Mesendoderm (in vitro differentiated cells): ENCODE measurements at regions not wholly inside any gene's neighbourhood (a gene's known extent, or its start where the extent isn't known, plus 50 kb on each side); places are given as distances from the start of the nearest gene placed in this dataset.

Source experiments
- DNase-seq: peaks from one replicate; pipeline ENCODE4 v3.0.0; 2013
- H2AK5ac ChIP-seq: 2 replicates; pipeline ENCODE4 v1.6.1; 2013; ENCODE audit warnings: low read length, inconsistent platforms
- H2BK120ac ChIP-seq: 2 replicates; pipeline ENCODE4 v1.6.1; 2013; ENCODE audit warnings: low read depth, mild to moderate bottlenecking, low read length, moderate library complexity, mixed read lengths
- H2BK15ac ChIP-seq: replicated peaks from 2 replicates; pipeline ENCODE4 v1.6.1; 2013; ENCODE audit warnings: low read depth, mild to moderate bottlenecking, moderate library complexity
- H2BK5ac ChIP-seq: 2 replicates; pipeline ENCODE4 v1.6.1; 2013; ENCODE audit warnings: low read length, inconsistent platforms
- H3K18ac ChIP-seq: 2 replicates; pipeline ENCODE4 v1.6.1; 2013; ENCODE audit warnings: mild to moderate bottlenecking, low read length, mixed read lengths
- H3K23ac ChIP-seq: one replicate; pipeline ENCODE4 v1.6.1; 2013; ENCODE audit warnings: low read length
- H3K27ac ChIP-seq: 2 replicates; pipeline ENCODE4 v1.5.1; 2013; ENCODE audit warnings: low read depth, mild to moderate bottlenecking, inconsistent platforms, low read length, moderate library complexity
- H3K27me3 ChIP-seq: 2 replicates; pipeline ENCODE4 v1.6.1; 2013; ENCODE audit warnings: low read length, control low read depth, mild to moderate bottlenecking, inconsistent platforms; ENCODE audit not compliant: insufficient read depth, poor library complexity
- H3K36me3 ChIP-seq: 2 replicates; pipeline ENCODE4 v1.6.1; 2013; ENCODE audit warnings: low read length, inconsistent platforms; ENCODE audit not compliant: control insufficient read depth, insufficient read depth
- H3K4ac ChIP-seq: one replicate; pipeline ENCODE4 v1.6.1; 2013; ENCODE audit warnings: low read depth, mild to moderate bottlenecking, low read length, moderate library complexity
- H3K4me1 ChIP-seq: 2 replicates; pipeline ENCODE4 v1.6.1; 2013; ENCODE audit warnings: low read depth, low read length, inconsistent platforms; ENCODE audit not compliant: control insufficient read depth
- H3K4me2 ChIP-seq: 2 replicates; pipeline ENCODE4 v1.6.1; 2013; ENCODE audit warnings: low read length
- H3K4me3 ChIP-seq: 2 replicates; pipeline ENCODE4 v1.5.1; 2013; ENCODE audit warnings: mild to moderate bottlenecking, low read length
- H3K56ac ChIP-seq: one replicate; pipeline ENCODE4 v1.6.1; 2013; ENCODE audit warnings: low read length
- H3K79me1 ChIP-seq: 2 replicates; pipeline ENCODE4 v1.6.1; 2013; ENCODE audit warnings: low read length, inconsistent platforms
- H3K79me2 ChIP-seq: 2 replicates; pipeline ENCODE4 v1.6.1; 2013; ENCODE audit warnings: mild to moderate bottlenecking, low read length; ENCODE audit not compliant: control insufficient read depth, insufficient read depth
- H3K9ac ChIP-seq: 2 replicates; pipeline ENCODE4 v1.6.1; 2013; ENCODE audit warnings: low read length, inconsistent platforms
- H4K5ac ChIP-seq: one replicate; pipeline ENCODE4 v1.6.1; 2013; ENCODE audit warnings: low read length
- H4K8ac ChIP-seq: one replicate; pipeline ENCODE4 v1.6.1; 2013; ENCODE audit warnings: low read depth, mild to moderate bottlenecking, control low read depth, low read length, moderate library complexity
- WGBS: extraction: QIAGEN DNeasy Blood & Tissue Kit; methylation state at CpG from one replicate; pipeline ENCODE4 v1.1.7; 2013; ENCODE audit warnings: low lambda C conversion rate, missing lambda C conversion rate; ENCODE audit not compliant: insufficient coverage; ENCODE audit errors: extremely low coverage; 5-methylcytosine and 5-hydroxymethylcytosine counted together

DNA sequence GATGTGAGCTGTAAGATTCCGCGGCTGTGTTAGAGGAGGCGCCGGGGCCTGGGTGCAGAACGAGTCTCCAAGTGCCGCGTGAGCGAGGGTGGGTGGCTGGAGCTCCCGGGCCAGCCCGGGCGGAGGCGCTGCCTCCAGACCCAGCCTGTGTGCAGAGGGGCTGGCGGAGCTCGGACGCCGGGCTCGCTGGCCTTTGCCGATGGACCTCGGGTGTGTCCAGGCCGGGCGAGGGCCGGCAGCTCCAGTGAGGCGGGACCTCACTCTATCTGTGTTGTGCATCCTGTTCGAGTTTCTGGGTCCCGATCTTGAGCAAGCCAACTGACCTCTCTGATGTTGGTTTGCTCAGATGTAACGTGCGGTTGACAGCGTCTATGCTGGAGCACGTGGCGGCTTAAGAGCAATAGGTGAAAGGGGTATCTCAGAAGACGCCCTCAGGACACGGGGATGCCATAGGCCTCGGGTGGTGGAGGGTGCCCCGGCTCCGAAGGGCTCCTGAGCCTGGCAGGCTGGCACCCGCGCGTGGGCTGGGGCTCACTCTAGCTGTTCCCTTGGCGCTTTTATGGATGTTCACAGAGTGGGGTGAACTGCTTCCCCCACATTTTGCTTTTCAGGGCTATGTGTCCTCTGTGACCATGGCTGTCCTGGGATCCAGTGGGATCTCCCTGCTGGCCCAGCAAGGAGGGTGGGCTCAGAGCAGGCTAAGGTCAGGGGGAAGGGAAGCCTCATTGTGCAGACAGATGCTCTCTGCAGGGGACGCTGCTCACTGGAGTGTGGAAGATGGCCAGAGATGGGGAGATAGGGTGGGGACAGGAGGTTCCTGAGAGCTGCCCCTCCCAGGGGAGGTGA is 69.8 kb downstream of the MRPL36 start:
- Histone ChIP-seq H3K79me2 (no peaks in the 10 kb centered on the region), H3K27me3 (no peaks in the 10 kb centered on the region), H3K23ac (no peak overlapping the region), H2BK15ac (no peak overlapping the region), H2AK5ac (no peak overlapping the region), H4K5ac (no peak overlapping the region), H3K4ac (no peak overlapping the region), H2BK5ac (no peak overlapping the region), H3K9ac (no peak overlapping the region), H3K4me1 (peaks cover 3% of the 10 kb centered on the region), H3K56ac (no peak overlapping the region), H3K79me1 (no peaks in the 10 kb centered on the region), H3K18ac (no peak overlapping the region), H3K27ac (no peak overlapping the region), H3K36me3 (no peaks in the 10 kb centered on the region), H2BK120ac (no peak overlapping the region), H3K4me3 (no peak overlapping the region), H3K4me2 (no peak overlapping the region), H4K8ac (no peak overlapping the region)
- no peak for DNase-seq
- no CpG with 5 or more reads among the region's 40 CpGs for WGBS

DNA sequence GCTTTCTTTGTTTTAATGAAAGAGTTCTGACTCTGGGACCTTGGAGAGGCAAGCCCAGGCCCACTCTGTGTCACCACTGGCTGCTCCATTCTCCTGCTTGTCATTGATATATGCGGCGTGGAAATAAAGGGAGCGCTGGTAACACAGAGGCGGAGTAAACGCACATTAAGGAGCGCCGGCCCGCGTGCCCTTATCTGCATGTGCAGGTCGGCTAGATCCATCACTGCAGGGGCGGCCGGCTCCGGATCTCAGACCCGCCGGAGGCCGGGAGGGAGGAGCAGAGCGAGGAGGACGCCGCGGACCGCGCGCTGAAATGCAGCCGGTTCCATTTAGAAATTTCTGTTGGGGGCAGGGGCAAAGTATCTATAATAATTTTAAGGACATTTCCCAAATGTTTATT is 70.8 kb downstream of the MRPL36 start:
- Histone ChIP-seq H3K36me3 (no peaks in the 10 kb centered on the region), H2AK5ac (no peak overlapping the region), H3K56ac (no peak overlapping the region), H2BK15ac (no peak overlapping the region), H2BK120ac (no peak overlapping the region), H4K5ac (no peak overlapping the region), H3K4me3 (no peak overlapping the region), H3K27me3 (no peaks in the 10 kb centered on the region), H2BK5ac (no peak overlapping the region), H3K4me2 (no peak overlapping the region), H3K4me1 (peaks cover 3% of the 10 kb centered on the region), H3K9ac (no peak overlapping the region), H3K27ac (no peak overlapping the region), H3K23ac (no peak overlapping the region), H4K8ac (no peak overlapping the region), H3K79me2 (no peaks in the 10 kb centered on the region), H3K4ac (no peak overlapping the region), H3K18ac (no peak overlapping the region), H3K79me1 (no peaks in the 10 kb centered on the region)
- no CpG with 5 or more reads among the region's 24 CpGs for WGBS
- no peak for DNase-seq

DNA sequence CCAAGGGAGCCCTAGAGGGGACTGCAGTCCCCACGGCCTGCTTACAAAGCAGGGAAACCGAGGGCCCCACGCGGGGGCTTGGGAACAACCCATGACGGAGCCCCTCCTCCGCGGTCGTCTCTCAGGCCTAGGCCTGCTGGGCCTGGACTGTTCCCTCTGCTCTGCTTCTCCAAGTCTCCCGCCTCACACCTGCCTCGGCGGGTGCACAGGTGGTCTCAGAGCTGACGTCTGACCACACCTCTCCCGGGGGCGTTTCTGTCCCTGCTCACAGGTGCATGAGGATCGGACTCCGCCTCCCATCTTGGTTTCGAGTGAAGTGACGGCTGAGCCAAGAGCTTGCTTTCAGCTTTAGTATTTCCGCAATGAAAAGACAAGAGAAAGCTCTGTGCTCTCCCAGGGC is 72.1 kb downstream of the MRPL36 start:
- Histone ChIP-seq H3K27me3 (no peaks in the 10 kb centered on the region), H2AK5ac (no peak overlapping the region), H3K36me3 (no peaks in the 10 kb centered on the region), H2BK120ac (no peak overlapping the region), H3K18ac (no peak overlapping the region), H3K56ac (no peak overlapping the region), H3K4ac (no peak overlapping the region), H3K4me3 (no peak overlapping the region), H4K8ac (no peak overlapping the region), H3K79me1 (no peaks in the 10 kb centered on the region), H2BK5ac (no peak overlapping the region), H3K79me2 (no peaks in the 10 kb centered on the region), H3K23ac (no peak overlapping the region), H2BK15ac (no peak overlapping the region), H3K4me1 (peaks cover 3% of the 10 kb centered on the region), H4K5ac (no peak overlapping the region), H3K9ac (no peak overlapping the region), H3K27ac (no peak overlapping the region), H3K4me2 (no peak overlapping the region)
- WGBS, result no CpG with 5 or more reads among the region's 19 CpGs
- DNase-seq, result no peak

DNA sequence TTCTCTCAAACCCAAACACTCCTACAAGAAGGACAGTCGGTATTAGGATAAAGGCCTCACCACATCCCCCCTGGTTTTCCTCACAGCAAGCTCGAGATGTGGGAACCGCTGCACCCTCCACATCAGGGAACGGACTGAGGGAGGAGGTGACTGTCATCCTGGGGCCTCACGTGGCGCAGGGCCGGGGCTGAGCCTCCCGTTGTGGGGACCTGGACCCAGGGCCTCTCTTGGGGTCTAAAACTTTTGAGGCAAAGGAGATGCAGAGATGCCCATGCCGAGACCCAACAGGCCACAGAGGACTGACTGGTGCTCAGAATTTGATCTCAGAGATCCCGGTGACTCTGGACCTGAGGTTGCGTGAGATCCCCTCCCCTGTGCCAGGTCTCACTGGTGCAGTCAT is 72.7 kb downstream of the MRPL36 start:
- no peak for DNase-seq
- peaks cover 3% of the 10 kb centered on the region for H3K4me1 ChIP-seq
- WGBS, result no CpG with 5 or more reads among the region's 11 CpGs

DNA sequence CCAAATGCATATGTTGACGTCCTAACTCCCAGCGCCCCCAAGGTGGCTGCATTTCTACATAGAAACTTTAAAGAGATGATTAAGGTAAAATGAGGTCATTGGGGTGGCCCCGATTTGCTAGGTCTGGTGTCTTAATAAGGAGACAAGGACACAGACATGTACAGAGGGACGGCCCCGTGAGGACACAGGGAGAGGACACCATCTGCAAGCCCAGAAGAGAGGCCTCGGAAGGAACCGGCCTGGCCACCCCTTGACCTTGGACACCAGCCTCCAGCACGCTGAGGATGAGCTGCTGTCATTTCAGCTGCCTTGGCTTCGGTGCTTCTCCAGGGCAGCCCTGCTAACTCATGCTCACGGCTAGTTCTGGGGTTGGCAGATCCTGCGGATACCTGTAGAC is 73.2 kb downstream of the MRPL36 start:
- WGBS, result no CpG with 5 or more reads among the region's 11 CpGs
- Histone ChIP-seq H3K18ac (no peak overlapping the region), H2BK5ac (no peak overlapping the region), H3K4me1 (peaks cover 3% of the 10 kb centered on the region), H3K27ac (no peak overlapping the region), H3K36me3 (no peaks in the 10 kb centered on the region), H3K4me3 (no peak overlapping the region), H2BK120ac (no peak overlapping the region), H4K8ac (no peak overlapping the region), H3K79me1 (no peaks in the 10 kb centered on the region), H3K27me3 (no peaks in the 10 kb centered on the region), H3K23ac (no peak overlapping the region), H2AK5ac (no peak overlapping the region), H3K79me2 (no peaks in the 10 kb centered on the region), H3K4ac (no peak overlapping the region), H3K4me2 (no peak overlapping the region), H4K5ac (no peak overlapping the region), H2BK15ac (no peak overlapping the region), H3K56ac (no peak overlapping the region), H3K9ac (no peak overlapping the region)
- no peak for DNase-seq

More for the DNA sequence above, 72.7 kb downstream of the MRPL36 start:
- H3K9ac ChIP-seq, result no peak overlapping the region
- H3K4me3 ChIP-seq, result no peak overlapping the region
- no peak overlapping the region for H4K8ac ChIP-seq
- no peaks in the 10 kb centered on the region for H3K27me3 ChIP-seq
- H3K36me3 ChIP-seq, result no peaks in the 10 kb centered on the region
- H2BK15ac ChIP-seq, result no peak overlapping the region
- no peak overlapping the region for H2BK120ac ChIP-seq
- H3K23ac ChIP-seq, result no peak overlapping the region
- H3K79me2 ChIP-seq, result no peaks in the 10 kb centered on the region
- H3K4me2 ChIP-seq, result no peak overlapping the region
- no peak overlapping the region for H3K4ac ChIP-seq
- H2BK5ac ChIP-seq, result no peak overlapping the region
- H3K56ac ChIP-seq, result no peak overlapping the region
- H2AK5ac ChIP-seq, result no peak overlapping the region
- no peak overlapping the region for H4K5ac ChIP-seq
- H3K79me1 ChIP-seq, result no peaks in the 10 kb centered on the region
- H3K18ac ChIP-seq, result no peak overlapping the region
- H3K27ac ChIP-seq, result no peak overlapping the region
